ENCODE measurements at regions not wholly inside any gene's neighbourhood (a gene's known extent, or its start where the extent isn't known, plus 50 kb on each side); places are given as distances from the start of the nearest gene placed in this dataset.

DNA sequence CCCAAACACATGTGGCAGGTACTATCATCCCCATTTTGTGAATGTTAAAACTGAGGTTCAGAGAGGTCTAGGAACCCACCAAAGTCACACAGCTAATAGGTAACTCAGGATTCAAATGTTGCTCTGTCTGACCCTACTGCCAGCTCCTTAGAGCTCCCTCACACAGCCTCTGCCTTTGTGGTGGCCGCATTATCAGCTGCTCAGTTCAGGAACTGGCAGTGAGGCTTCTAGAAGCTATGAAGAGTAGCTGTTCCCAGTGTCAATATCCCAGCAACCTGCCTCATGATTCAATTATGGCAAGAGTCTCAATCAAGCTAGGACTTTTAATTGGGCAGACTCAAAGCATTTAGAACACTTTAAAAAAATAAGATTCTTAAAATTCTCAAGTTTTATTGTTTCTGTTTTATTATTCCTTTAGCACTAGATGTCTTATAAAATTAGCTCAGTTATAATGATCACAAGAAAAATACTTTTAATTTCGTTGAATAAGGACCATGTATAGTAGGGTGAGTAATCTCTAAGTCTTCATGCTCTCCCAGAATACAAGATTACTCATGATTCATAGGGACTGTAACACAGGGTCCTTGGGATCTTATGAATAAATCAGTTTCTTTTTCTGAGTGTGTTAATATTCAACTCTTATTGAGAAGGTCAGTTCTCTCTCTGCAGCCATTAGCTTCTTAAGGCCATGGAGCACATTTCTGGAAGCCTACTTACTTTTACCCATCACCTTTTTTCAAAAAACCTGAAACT lies 342.7 kb downstream of the RND3 start:
- no peak overlapping the region for H3K9ac ChIP-seq (ENCODE audit: insufficient read depth, low read length)
- no peak overlapping the region for H3K4me3 ChIP-seq (replicated peaks in 1 of 4; ENCODE audit: control extremely low read depth in 1 of 4, insufficient read depth in 1 of 4, low read depth in 3 of 4, low read length in 4 of 4)
- DNase-seq (ENCODE audit: low read depth in 2 of 2): peak; percentile 43 to 77
- no peaks in the 10 kb centered on the region for H3K27me3 ChIP-seq (ENCODE audit: control insufficient read depth, insufficient read depth, low read length)
- peaks cover 3% of the 10 kb centered on the region for H3K4me1 ChIP-seq (ENCODE audit: control insufficient read depth, extremely low read depth, insufficient read depth, low read length)
- no peaks in the 10 kb centered on the region for H3K79me2 ChIP-seq (ENCODE audit: control insufficient read depth, insufficient read depth, low read length)
- TF ChIP-seq EZH2 (IDR thresholded peaks at IDR 0.05; ENCODE audit: low read length, missing control alignments): no peak
- TF ChIP-seq, protein P1, sequence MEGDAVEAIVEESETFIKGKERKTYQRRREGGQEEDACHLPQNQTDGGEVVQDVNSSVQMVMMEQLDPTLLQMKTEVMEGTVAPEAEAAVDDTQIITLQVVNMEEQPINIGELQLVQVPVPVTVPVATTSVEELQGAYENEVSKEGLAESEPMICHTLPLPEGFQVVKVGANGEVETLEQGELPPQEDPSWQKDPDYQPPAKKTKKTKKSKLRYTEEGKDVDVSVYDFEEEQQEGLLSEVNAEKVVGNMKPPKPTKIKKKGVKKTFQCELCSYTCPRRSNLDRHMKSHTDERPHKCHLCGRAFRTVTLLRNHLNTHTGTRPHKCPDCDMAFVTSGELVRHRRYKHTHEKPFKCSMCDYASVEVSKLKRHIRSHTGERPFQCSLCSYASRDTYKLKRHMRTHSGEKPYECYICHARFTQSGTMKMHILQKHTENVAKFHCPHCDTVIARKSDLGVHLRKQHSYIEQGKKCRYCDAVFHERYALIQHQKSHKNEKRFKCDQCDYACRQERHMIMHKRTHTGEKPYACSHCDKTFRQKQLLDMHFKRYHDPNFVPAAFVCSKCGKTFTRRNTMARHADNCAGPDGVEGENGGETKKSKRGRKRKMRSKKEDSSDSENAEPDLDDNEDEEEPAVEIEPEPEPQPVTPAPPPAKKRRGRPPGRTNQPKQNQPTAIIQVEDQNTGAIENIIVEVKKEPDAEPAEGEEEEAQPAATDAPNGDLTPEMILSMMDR (conservative IDR thresholded peaks at IDR 0.05 in 1 of 2, IDR thresholded peaks at IDR 0.05 in 1 of 2; ENCODE audit: low read depth in 1 of 2, low read length in 2 of 2): no peak
- no peaks in the 10 kb centered on the region for H3K36me3 ChIP-seq (ENCODE audit: control insufficient read depth, insufficient read depth, low read length)
- no peaks in the 10 kb centered on the region for H3K9me3 ChIP-seq (ENCODE audit: control insufficient read depth, insufficient read depth, low read depth, low read length)
- no peak overlapping the region for H2AFZ ChIP-seq (ENCODE audit: low read length)
- no peaks in the 10 kb centered on the region for H4K20me1 ChIP-seq (ENCODE audit: control insufficient read depth, extremely low read depth, insufficient read depth, low read length)
- H3K27ac ChIP-seq (ENCODE audit: insufficient read depth, low read length): no peak overlapping the region
- H3K4me2 ChIP-seq (ENCODE audit: extremely low read depth, insufficient read depth, low read length): no peak overlapping the region

DNA sequence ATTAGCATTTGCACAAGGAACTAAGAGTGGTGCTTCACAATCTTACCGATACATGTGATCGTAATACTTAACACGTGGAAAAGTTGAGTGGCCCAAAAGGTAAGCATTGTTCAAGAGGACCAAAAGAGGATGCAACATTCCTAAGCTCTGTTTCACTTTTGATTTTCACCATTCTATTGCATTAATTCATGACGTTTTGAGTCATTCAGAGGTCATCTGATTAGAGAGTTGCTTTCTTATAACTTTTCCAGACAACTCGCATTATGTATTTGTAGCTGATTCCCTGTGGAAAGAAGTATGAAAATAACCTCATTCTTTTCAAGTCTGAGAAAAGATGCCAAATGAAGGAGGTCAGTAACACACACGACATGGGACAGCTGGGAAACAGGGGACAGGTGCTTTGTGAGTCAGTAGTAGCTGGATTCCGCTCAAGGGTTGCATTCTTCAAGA lies 344.4 kb downstream of the RND3 start:
- Histone ChIP-seq H2AFZ (ENCODE audit: low read length) (no peak overlapping the region), H3K4me1 (ENCODE audit: control insufficient read depth, extremely low read depth, insufficient read depth, low read length) (peaks cover 3% of the 10 kb centered on the region), H3K27me3 (ENCODE audit: control insufficient read depth, insufficient read depth, low read length) (no peaks in the 10 kb centered on the region), H3K4me2 (ENCODE audit: extremely low read depth, insufficient read depth, low read length) (peak overlapping the region; percentile 19), H3K4me3 (replicated peaks in 1 of 4; ENCODE audit: control extremely low read depth in 1 of 4, insufficient read depth in 1 of 4, low read depth in 3 of 4, low read length in 4 of 4) (no peak overlapping the region), H3K9ac (ENCODE audit: insufficient read depth, low read length) (no peak overlapping the region), H3K27ac (ENCODE audit: insufficient read depth, low read length) (peak overlapping the region; percentile 82), H4K20me1 (ENCODE audit: control insufficient read depth, extremely low read depth, insufficient read depth, low read length) (no peaks in the 10 kb centered on the region), H3K79me2 (ENCODE audit: control insufficient read depth, insufficient read depth, low read length) (no peaks in the 10 kb centered on the region), H3K36me3 (ENCODE audit: control insufficient read depth, insufficient read depth, low read length) (no peaks in the 10 kb centered on the region), H3K9me3 (ENCODE audit: control insufficient read depth, insufficient read depth, low read depth, low read length) (no peaks in the 10 kb centered on the region)
- TF ChIP-seq EZH2 (IDR thresholded peaks at IDR 0.05; ENCODE audit: low read length, missing control alignments): no peak
- TF ChIP-seq, protein P1 (conservative IDR thresholded peaks at IDR 0.05 in 1 of 2, IDR thresholded peaks at IDR 0.05 in 1 of 2; ENCODE audit: low read depth in 1 of 2, low read length in 2 of 2): no peak
- peak; percentile 66 to 90 for DNase-seq (ENCODE audit: low read depth in 2 of 2)

DNA sequence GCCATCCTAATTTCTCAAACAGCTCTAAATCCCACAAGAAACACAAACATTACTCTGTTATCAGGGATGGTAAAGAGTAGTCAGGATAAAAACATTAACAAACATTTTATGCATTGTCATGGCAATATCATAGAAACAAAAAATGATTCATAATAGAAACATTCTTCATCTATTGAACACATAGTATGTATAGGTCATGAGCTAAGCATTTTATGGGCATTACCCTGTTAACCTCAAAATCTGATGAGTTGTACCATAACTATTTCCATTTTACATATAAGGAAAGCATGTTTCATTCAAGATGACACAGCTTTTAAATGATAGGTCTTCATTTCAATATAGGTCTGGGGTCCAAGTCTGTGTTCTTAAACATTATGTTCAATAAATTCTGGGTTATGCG lies 344.9 kb downstream of the RND3 start:
- no peaks in the 10 kb centered on the region for H3K27me3 ChIP-seq (ENCODE audit: control insufficient read depth, insufficient read depth, low read length)
- DNase-seq (ENCODE audit: low read depth in 2 of 2): peak; percentile 84 to 88
- no peak overlapping the region for H3K4me3 ChIP-seq (replicated peaks in 1 of 4; ENCODE audit: control extremely low read depth in 1 of 4, insufficient read depth in 1 of 4, low read depth in 3 of 4, low read length in 4 of 4)
- TF ChIP-seq, protein P1 (conservative IDR thresholded peaks at IDR 0.05 in 1 of 2, IDR thresholded peaks at IDR 0.05 in 1 of 2; ENCODE audit: low read depth in 1 of 2, low read length in 2 of 2): no peak
- TF ChIP-seq EZH2 (IDR thresholded peaks at IDR 0.05; ENCODE audit: low read length, missing control alignments): no peak
- H2AFZ ChIP-seq (ENCODE audit: low read length): no peak overlapping the region
- no peak overlapping the region for H3K4me2 ChIP-seq (ENCODE audit: extremely low read depth, insufficient read depth, low read length)
- no peaks in the 10 kb centered on the region for H3K79me2 ChIP-seq (ENCODE audit: control insufficient read depth, insufficient read depth, low read length)
- no peaks in the 10 kb centered on the region for H3K9me3 ChIP-seq (ENCODE audit: control insufficient read depth, insufficient read depth, low read depth, low read length)
- H3K9ac ChIP-seq (ENCODE audit: insufficient read depth, low read length): no peak overlapping the region
- H3K27ac ChIP-seq (ENCODE audit: insufficient read depth, low read length): peak overlapping the region; percentile 82
- H3K4me1 ChIP-seq (ENCODE audit: control insufficient read depth, extremely low read depth, insufficient read depth, low read length): peaks cover 3% of the 10 kb centered on the region
- no peaks in the 10 kb centered on the region for H4K20me1 ChIP-seq (ENCODE audit: control insufficient read depth, extremely low read depth, insufficient read depth, low read length)
- H3K36me3 ChIP-seq (ENCODE audit: control insufficient read depth, insufficient read depth, low read length): no peaks in the 10 kb centered on the region

Measured in fibroblast of lung (primary cell).